LoVo (cell line): ENCODE measurements at regions not wholly inside any gene's neighbourhood (a gene's known extent, or its start where the extent isn't known, plus 50 kb on each side); places are given as distances from the start of the nearest gene placed in this dataset.
"Not testable (repeated sequence)": the region's sequence is repeated elsewhere in the genome, so short reads cannot be mapped to it uniquely, and the experiment has no call there.

Experiments used
- DNase-seq: peaks from one replicate; pipeline ENCODE4 v3.0.0-alpha.2; 2016; ENCODE audit warnings: low spot score

DNA sequence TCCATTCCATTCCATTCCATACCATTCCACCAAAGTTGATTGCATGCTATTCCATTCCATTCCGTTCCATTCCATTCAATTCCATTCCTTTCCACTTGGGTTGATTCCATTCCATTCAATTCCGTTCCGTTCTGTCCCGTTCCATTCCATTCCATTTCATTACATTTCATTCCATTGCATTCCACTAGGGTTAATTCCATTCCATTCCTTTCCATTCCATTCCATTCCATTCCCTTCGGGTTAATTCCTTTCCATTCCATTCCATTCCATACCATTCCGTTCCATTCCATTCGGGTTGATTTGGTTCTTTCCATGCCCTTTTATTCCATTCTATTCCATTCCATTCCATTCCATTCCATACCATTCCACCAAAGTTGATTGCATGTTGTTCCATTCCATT, 131.9 kb downstream of the CWH43 start:
- DNase-seq: not testable (repeated sequence)

DNA sequence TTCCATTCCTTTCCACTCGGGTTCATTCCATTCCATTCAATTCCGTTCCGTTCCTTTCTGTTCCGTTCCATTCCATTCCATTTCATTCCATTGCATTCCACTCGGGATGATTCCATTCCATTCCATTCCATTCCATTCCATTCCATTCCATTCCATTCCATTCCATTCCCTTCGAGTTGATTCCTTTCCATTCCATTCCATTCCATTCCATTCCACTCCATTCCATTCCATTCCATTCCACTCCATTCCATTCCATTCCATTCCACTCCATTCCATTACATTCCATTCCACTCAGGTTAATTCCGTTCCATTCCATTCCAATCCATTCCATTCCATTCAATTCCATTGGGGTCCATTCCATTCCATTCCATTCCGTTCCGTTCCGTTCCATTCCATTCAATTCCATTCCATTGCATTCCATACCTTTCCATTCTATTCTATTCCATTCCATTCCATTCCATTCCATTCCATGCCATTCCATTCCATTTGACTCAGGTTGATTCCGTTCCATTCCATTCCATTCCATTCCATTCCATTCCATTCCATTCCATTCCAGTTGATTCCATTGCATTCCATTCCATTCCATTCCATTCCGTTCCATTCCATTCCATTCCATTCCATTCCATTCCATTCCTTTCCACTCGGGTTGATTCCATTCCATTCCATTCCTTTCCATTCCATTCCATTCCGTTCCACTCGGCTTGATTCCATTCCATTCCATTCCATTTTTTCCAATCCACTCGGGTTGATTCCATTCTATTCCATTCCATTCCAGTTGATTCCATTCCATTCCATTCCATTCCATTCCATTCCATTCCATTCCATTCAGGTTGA, 132.5 kb downstream of the CWH43 start:
- not testable (repeated sequence) for DNase-seq

GRCh38 chr4:49119345-49119744, 133.3 kb downstream of the CWH43 start:
- DNase-seq: not testable (repeated sequence)

DNA sequence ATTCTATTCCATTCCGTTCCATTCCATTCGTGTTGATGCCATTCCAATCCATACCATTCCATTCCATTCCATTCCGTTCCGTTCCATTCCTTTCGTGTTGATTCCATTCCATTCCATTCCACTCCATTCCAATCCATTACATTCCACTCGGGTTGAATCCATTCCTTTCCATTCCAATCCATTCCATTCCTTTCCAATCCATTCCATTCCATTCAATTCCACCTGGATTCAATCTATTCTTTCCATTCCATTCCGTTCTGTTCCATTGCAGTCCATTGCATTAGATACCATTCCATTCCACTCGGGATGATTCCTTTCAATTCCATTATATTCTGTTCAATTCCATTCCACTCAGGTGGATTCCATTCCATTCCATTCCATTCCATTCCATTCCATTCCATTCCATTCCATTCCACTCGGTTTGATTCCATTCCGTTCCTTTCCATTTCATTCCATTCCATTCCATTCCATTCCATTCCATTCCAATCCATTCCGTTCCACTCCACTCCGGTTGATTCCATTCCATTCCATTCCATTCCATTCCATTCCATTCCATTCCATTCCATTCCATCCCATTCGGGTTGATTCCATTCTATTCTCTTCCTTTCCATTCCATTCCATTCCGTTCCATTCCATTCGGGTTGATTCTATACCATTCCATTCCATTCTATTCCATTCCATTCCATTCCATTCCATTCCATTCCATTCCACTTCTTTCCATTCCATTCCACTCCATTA, 134.1 kb downstream of the CWH43 start:
- not testable (repeated sequence) for DNase-seq

DNA sequence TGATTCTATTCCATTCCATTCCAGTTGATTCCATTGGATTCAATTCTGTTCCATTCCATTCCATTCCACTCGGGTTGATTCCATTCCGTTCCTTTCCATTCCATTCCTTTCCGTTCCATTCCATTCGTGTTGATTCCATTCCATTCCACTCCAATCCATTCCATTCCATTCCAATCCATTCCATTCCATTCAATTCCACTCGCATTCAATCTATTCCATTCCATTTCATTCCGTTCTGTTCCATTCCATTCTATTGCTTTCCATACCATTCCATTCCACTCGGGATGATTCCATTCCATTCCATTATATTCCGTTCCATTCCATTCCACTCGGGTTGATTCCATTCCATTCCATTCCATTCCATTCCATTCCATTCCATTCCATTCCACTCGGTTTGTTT, 134.7 kb downstream of the CWH43 start:
- peak; percentile 50 for DNase-seq

DNA sequence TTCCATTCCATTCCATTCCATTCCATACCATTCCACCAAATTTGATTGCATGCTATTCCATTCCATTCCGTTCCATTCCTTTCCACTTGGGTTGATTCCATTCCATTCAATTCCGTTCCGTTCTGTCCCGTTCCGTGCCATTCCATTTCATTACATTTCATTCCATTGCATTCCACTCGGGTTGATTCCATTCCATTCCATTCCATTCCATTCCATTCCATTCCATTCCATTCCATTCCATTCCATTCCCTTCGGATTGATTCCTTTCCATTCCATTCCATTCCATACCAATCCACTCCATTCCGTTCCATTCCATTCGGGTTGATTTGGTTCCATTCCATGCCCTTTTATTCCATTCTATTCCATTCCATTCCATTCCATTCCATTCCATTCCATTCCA, 140.4 kb downstream of the CWH43 start:
- not testable (repeated sequence) for DNase-seq

GRCh38 chr4:49126858-49127257, 140.8 kb downstream of the CWH43 start:
- not testable (repeated sequence) for DNase-seq

GRCh38 chr4:49129385-49129784, 143.3 kb downstream of the CWH43 start:
- DNase-seq: not testable (repeated sequence)

DNA sequence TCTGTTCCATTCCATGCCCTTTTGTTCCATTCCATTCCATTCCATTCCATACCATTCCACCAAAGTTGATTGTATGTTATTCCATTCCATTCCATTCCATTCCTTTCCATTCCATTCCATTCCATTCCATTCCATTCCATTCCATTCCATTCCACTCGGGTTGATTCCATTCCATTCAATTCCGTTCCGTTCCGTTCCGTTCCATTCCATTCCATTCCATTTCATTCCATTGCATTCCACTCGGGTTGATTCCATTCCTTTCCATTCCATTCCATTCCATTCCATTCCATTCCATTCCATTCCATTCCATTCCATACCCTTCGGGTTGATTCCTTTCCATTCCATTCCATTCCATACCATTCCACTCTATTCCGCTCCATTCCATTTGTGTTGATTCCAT, 143.8 kb downstream of the CWH43 start:
- not testable (repeated sequence) for DNase-seq

DNA sequence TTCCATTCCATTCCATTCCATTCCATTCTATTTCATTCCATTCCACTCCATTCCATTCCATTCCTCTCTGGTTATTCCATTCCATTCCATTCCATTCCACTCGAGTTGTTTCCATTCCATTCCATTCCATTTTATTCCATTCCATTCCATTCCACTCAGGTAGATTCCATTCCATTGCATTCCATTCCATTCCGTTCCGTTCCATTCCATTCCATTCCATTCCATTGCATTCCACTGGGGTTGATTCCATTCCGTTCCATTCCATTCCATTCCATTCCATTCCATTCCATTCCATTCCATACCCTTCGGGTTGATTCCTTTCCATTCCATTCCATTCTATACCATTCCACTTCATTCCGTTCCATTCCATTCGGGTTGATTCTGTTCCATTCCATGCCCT, 144.6 kb downstream of the CWH43 start:
- not testable (repeated sequence) for DNase-seq

GRCh38 chr4:49137043-49137442, 151.0 kb downstream of the CWH43 start:
- DNase-seq: not testable (repeated sequence)

DNA sequence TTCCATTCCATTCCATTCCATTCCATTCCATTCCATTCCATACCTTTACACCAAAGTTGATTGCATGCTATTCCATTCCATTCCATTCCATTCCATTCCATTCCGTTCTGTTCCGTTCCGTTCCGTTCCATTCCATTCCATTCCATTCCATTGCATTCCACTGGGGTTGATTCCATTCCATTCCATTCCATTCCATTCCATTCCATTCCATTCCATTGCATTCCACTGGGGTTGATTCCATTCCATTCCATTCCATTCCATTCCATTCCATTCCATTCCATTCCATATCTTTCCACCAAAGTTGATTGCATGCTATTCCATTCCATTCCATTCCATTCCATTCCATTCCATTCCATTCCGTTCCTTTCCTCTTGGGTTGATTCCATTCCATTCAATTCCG, 151.9 kb downstream of the CWH43 start:
- not testable (repeated sequence) for DNase-seq

- DNase-seq: not testable (repeated sequence)
These were observed 152.7 kb downstream of the CWH43 start for GRCh38 chr4:49138818-49139217.

DNA sequence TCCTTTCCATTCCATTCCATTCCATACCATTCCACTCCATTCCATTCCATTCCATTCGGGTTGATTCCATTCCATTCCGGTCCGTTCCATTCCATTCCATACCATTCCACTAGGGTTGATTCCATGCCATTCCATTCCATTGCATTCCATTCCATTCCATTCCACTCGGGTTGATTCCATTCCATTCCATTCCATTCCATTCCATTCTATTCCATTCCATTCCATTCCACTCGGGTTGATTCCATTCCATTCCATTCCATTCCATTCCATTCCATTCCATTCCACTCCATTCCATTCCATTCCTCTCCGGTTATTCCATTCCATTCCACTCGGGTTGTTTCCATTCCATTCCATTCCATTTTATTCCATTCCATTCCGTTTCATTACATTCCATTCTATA, 153.4 kb downstream of the CWH43 start:
- not testable (repeated sequence) for DNase-seq

DNA sequence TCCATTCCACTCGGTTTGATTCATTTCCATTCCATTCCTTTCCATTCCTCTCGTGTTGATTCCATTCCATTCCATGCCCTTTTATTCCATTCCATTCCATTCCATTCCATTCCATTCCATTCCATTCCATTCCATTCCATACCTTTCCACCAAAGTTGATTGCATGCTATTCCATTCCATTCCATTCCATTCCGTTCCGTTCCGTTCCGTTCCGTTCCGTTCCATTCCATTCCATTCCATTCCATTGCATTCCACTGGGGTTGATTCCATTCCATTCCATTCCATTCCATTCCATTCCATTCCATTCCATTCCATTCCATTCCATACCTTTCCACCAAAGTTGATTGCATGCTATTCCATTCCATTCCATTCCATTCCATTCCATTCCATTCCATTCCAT, 154.3 kb downstream of the CWH43 start:
- not testable (repeated sequence) for DNase-seq

DNA sequence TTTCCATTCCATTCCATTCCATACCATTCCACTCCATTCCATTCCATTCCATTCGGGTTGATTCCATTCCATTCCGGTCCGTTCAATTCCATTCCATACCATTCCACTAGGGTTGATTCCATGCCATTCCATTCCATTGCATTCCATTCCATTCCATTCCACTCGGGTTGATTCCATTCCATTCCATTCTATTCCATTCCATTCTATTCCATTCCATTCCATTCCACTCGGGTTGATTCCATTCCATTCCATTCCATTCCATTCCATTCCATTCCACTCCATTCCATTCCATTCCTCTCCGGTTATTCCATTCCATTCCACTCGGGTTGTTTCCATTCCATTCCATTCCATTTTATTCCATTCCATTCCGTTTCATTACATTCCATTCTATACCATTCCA, 155.9 kb downstream of the CWH43 start:
- not testable (repeated sequence) for DNase-seq

DNA sequence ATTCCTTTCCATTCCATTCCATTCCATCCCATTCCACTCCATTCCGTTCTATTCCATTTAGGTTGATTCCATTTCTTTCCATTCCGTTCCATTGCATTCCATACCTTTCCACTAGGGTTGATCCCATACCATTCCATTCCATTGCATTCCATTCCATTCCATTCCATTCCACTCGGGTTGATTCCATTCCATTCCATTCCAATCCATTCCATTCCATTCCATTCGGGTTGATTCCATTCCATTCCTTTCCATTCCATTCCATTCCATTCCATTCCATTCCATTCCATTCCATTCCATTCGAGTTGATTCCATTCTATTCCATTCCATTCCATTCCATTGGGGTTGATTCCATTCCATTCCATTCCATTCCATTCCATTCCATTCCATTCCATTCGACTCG, 161.1 kb downstream of the CWH43 start:
- DNase-seq: not testable (repeated sequence)

DNA sequence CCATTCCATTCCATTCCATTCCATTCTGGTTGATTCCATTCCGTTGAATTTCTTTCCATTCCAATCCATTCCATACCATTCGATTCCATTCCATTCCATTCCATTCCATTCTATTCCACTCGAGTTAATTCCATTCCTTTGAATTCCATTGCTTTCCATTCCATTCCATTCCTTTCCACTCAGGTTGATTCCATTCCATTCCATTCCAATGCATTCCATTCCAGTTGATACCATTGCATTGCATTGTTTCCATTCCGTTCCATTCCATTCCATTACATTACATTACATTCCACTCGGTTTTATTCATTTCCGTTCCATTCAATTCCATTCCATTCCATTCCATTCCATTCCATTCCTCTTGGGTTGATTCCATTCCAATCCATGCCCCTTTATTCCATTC, 161.5 kb downstream of the CWH43 start:
- DNase-seq: not testable (repeated sequence)

DNA sequence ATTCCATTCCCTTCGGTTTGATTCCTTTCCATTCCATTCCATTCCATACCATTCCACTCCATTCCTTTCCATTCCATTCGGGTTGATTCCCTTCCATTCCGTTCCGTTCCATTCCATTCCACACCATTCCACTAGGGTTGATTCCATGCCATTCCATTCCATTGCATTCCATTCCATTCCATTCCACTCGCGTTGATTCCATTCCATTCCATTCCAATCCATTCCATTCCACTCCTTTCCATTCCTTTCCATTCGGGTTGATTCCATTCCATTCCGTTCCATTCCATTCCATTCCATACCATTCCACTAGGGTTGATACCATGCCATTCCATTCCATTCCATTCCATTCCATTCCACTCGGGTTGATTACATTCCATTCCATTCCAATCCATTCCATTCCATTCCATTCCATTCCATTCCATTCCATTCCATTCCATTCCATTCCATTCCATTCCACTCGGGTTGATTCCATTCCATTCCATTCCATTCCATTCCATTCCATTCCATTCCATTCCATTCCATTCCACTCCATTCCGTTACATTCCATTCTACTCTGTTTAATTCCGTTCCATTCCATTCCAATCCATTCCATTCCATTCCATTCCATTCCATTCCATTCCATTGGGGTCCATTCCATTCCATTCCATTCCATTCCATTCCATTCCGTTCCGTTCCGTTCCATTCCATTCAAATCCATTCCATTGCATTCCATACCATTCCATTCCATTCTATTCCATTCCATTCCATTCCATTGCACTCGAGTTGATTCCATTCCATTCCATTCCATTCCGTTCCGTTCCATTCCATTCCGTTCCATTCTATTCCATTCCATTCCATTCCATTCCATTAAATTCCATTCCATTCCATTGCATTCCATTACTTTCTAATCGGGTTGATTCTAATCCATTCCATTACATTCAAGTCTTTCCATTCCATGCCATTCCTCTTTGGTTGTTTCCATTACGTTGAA, 163.2 kb downstream of the CWH43 start:
- DNase-seq: peak; percentile 87

DNA sequence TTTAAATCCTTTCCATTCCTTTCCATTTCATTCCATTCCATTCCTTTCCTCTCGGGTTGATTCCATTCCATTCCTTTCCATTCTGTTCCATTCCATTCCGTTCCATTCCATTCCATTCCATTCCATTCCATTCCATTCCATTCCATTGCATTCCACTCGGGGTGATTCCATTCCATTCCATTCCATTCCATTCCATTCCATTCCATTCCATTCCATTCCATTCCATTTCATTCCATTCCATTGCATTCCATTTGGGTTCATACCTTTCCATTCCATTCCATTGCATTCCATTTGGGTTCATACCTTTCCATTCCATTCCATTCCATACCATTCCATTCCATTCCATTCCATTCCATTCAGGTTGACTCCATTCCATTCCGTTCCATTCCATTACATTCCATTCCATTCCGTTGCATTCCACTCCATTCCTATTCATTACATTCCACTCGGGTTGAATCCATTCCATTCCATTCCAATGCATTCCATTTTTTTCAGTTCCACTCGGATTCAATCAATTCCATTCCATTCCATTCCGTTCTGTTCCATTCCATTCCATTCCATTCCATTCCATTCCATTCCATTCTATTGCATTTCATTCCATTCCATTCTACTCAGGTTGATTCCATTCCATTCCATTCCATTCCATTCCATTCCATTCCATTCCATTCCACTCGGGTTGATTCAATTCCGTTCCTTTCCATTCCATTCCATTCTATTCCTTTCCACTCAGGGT, 164.4 kb downstream of the CWH43 start:
- not testable (repeated sequence) for DNase-seq

- DNase-seq: not testable (repeated sequence)
These were observed 166.9 kb downstream of the CWH43 start for GRCh38 chr4:49153011-49153410.
